Neuron (in vitro differentiated cells): ENCODE measurements at regions not wholly inside any gene's neighbourhood (a gene's known extent, or its start where the extent isn't known, plus 50 kb on each side); places are given as distances from the start of the nearest gene placed in this dataset.
"Not testable (repeated sequence)": the region's sequence is repeated elsewhere in the genome, so short reads cannot be mapped to it uniquely, and the experiment has no call there.

Experiments used
- H2AFZ ChIP-seq: one replicate; pipeline ENCODE4 v1.6.1; 2013; ENCODE audit warnings: low read depth, mild to moderate bottlenecking, inconsistent platforms, low read length, moderate library complexity
- H3K27me3 ChIP-seq: one replicate; pipeline ENCODE4 v1.6.1; 2013; ENCODE audit warnings: low read length; ENCODE audit not compliant: insufficient read depth
- H3K36me3 ChIP-seq: one replicate; pipeline ENCODE4 v1.6.1; 2013; ENCODE audit warnings: low read length; ENCODE audit not compliant: insufficient read depth
- H3K4me1 ChIP-seq: one replicate; pipeline ENCODE4 v1.6.1; 2013; ENCODE audit warnings: low read length; ENCODE audit not compliant: insufficient read depth
- H3K4me3 ChIP-seq: 2 replicates; pipeline ENCODE4 v1.5.1; 2013; ENCODE audit warnings: mild to moderate bottlenecking, low read length, moderate library complexity
- H3K9me3 ChIP-seq: one replicate; pipeline ENCODE4 v1.6.1; 2013; ENCODE audit warnings: low read length

DNA sequence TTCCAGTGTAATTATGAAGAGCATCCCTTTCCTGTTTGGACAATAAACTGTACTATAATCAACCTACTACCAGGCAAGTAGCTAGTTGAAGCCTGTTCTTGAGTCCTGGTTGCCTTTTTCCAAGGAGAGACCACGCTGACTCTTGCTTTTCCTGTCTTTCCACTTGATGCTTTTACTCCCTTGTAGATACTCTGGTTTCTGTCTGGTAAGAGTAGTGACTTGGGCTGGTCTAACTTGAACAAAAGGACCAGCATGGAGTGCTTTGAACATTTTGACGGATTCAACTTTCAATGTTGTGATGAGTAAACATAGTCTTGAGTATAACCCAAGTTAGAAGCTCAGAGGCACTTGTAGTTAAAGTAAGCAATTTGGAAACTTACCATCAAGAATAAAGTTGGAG lies 464.3 kb downstream of the GADD45G start:
- no peaks in the 10 kb centered on the region for H3K4me1 ChIP-seq
- no peaks in the 10 kb centered on the region for H3K9me3 ChIP-seq
- H3K4me3 ChIP-seq: no peak overlapping the region
- H2AFZ ChIP-seq: no peak overlapping the region
- no peaks in the 10 kb centered on the region for H3K27me3 ChIP-seq
- no peaks in the 10 kb centered on the region for H3K36me3 ChIP-seq

DNA sequence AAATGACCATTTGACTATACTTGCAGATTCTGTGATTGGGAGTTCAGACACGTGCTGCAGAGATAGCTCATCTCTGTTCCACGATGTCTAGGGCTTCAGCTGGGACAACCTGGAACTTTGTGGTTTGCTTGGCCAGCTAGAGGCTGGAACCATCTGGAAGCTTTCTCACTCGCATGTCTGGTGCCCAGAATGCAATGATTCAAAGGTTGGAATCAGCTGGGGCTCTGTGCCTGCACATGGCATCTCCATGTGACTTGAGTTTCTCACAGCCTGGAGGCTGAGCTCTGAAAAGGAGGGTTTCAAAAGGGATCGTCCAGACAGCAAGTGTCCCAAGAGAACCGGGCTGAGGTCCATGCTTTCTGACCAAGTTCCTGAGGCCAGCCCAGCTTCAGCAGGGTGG lies 465.2 kb downstream of the GADD45G start:
- Histone ChIP-seq H3K27me3 (no peaks in the 10 kb centered on the region), H3K36me3 (no peaks in the 10 kb centered on the region), H3K9me3 (no peaks in the 10 kb centered on the region), H3K4me1 (no peaks in the 10 kb centered on the region), H3K4me3 (no peak overlapping the region), H2AFZ (no peak overlapping the region)

DNA sequence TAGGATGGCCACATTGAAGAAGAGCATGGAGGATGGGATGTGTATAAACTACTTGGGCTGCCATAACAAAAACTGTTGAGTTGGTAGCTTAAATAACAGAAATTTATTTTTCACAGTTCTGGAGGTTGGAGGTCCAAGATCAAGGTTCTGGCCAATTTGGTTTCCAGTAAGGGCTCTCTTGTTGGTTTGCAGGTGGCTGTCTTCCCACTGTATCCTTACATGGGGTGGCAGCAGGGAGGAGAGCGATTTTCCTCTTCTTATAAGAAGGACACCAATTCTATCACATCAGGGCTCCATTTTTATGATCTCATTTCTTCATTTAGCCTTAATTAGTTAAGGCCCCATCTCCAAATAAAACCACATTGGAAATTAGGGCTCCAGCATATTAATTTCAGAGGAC lies 465.7 kb downstream of the GADD45G start:
- H3K4me3 ChIP-seq: no peak overlapping the region
- H3K36me3 ChIP-seq: no peaks in the 10 kb centered on the region
- H3K9me3 ChIP-seq: no peaks in the 10 kb centered on the region
- no peaks in the 10 kb centered on the region for H3K4me1 ChIP-seq
- no peaks in the 10 kb centered on the region for H3K27me3 ChIP-seq
- no peak overlapping the region for H2AFZ ChIP-seq

DNA sequence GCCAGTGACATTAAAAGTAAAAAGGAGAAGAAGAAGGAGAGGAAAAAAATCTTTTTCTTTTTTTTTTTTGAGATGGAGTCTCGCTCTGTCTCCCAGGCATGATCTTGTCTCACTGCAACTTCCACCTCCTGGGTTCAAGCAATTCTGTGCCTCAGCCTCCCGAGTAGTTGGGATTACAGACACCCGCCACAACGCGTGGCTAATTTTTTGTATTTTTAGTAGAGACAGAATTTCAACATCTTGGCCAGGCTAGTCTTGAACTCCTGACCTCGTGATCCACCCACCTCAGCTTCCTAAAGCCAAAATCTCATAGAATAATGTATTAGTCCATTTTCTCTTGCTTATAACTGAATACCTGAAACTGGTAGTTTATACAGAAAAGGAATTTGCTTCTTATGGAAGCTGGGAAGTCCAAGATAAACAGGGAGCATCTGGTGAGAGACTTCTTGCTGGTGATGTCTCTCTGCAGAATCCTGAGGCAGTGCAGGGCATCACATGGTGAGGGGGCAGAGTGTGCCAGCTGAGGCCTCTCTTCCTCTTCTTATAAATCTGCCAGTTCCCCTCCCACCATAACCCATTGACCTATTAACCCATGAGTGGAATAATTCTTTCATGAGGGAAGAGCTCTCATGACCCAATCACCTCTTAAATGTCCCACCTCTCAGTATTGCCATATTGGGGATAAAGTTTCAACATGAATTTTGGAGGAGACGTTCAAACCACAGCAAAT lies 466.3 kb downstream of the GADD45G start:
- Histone ChIP-seq H3K36me3 (no peaks in the 10 kb centered on the region), H3K4me3 (no peak overlapping the region), H2AFZ (no peak overlapping the region), H3K27me3 (no peaks in the 10 kb centered on the region), H3K4me1 (no peaks in the 10 kb centered on the region), H3K9me3 (no peaks in the 10 kb centered on the region)

DNA sequence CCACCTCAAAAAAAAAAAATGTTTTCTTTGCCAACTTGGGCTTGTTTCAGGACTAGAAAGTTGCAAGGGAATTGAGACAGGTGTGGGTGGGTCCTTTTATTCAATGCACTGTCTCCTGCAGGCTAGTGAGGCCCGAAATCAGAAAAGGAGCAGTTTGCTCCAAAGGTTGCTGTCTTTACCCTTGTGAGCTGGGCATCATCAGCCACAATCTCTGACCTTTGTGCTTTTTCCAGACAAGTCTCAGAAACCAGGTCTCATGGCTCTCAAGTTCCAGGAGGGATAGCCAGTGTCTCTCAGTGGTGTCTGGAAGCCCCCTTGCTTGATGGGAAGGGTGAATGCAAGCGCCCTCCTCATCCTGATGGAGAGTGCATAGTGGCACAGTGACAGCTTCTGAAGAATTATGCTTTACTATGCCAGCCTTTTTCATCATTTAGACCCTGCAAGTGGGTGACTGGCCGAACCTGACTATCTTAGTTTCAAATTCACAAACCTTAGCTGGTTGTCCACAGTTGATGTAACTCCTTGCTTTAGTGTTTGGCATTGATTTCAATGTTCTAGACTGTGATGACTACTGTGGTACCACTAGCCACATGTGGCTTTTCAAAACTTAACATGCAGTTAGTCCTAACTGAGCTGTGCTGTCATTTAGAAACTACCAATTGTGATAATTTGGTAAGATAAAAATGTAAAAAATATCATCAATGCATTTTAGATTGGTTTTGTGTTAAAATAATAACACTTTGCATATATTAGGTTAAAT lies 468.6 kb downstream of the GADD45G start:
- no peaks in the 10 kb centered on the region for H3K9me3 ChIP-seq
- H3K4me3 ChIP-seq: no peak overlapping the region
- H3K4me1 ChIP-seq: no peaks in the 10 kb centered on the region
- no peak overlapping the region for H2AFZ ChIP-seq
- H3K36me3 ChIP-seq: no peaks in the 10 kb centered on the region
- H3K27me3 ChIP-seq: no peaks in the 10 kb centered on the region

DNA sequence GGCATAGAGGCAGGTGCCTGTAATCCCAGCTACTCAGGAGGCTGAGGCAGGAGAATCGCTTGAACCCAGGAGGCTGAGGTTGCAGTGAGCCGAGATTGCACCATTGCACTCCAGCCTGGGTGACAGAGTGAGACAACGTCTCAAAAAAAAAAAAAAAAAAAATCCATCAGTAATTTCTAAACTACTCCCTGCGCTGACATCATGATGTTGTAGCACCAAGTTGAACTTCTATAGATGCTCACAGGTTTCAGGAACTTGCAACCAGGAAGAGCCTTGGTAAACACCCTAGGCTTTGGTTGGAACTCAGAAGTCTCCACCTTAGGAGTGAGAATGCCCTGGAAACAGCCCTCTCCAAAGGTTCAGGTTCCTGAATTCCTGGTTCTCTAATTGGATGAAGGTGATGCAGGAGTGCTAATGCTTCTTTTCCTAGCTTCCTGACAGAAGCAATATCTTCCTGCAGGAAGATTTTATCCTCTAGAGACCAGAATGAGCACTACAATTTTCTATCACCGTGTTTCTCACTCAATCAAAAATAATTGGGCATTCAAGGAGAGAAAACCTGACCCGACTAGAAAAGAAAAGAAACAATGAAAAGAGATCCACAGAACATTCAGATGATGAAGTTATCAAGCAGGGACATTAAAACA lies 469.6 kb downstream of the GADD45G start:
- H3K36me3 ChIP-seq: no peaks in the 10 kb centered on the region
- H3K9me3 ChIP-seq: no peaks in the 10 kb centered on the region
- no peak overlapping the region for H2AFZ ChIP-seq
- no peaks in the 10 kb centered on the region for H3K4me1 ChIP-seq
- no peaks in the 10 kb centered on the region for H3K27me3 ChIP-seq
- no peak overlapping the region for H3K4me3 ChIP-seq

DNA sequence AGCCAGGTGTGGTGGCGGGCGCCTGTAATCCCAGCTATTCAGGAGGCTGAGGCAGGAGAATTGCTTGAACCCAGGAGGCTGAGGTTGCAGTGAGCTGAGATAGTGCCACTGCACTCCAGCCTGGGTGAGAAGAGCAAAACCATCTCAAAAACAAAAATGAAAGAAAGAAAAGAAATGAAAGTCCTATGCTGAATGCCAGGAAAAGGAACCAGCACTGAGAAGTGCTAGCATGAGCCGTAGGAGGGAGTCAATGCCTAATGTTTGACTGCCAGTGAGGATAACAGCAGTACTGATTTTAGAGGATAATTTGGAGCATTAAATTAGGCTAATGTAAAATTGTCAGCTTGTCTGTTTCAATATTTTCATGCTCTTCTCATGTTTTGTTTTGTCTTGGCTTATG lies 472.8 kb downstream of the GADD45G start:
- not testable (repeated sequence) for H2AFZ ChIP-seq, H3K4me3 ChIP-seq, H3K36me3 ChIP-seq, H3K27me3 ChIP-seq, H3K4me1 ChIP-seq, H3K9me3 ChIP-seq

DNA sequence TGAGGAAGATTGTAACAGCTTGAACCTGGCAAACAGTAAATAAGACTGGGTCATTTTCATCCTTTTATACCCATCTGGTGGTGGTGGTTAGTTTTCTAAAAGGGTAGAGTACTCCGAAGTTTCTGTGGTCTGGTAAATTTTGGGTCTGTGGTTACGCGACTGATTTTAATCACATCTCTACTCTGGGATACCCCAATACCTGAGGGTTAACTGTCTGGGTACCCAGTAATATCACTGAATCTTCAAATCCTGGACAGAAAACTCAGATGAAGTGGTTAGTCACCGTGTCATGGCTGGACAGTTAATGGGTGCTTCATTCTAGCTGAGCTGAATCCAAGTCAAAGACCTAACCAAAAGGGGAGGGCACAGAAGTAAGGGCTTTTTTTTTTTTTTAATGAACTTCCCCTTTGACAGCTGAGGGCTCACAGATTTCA lies 474.2 kb downstream of the GADD45G start:
- H3K9me3 ChIP-seq: no peaks in the 10 kb centered on the region
- no peak overlapping the region for H3K4me3 ChIP-seq
- no peak overlapping the region for H2AFZ ChIP-seq
- peaks cover 4% of the 10 kb centered on the region for H3K27me3 ChIP-seq
- no peaks in the 10 kb centered on the region for H3K4me1 ChIP-seq
- no peaks in the 10 kb centered on the region for H3K36me3 ChIP-seq

DNA sequence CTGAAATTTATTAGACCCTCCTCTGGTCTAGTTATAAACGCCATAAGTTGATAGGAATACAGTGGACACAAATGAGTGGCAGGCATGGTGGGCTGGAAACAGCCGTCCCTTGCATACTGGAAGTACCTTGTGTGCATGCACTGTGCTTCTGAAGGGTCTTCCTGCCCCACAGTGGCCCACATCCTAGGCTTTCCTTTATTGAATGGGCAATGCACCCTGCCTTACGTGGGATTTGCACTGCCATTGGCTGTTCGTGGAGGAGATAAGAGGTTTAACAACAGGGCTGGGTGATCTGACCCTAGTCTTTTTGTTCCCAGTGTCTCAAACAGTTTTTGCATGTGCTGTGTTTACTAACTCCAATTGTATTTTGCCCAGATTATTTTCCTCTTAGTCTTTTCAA lies 480.8 kb downstream of the GADD45G start:
- no peaks in the 10 kb centered on the region for H3K9me3 ChIP-seq
- no peak overlapping the region for H2AFZ ChIP-seq
- no peak overlapping the region for H3K4me3 ChIP-seq
- no peaks in the 10 kb centered on the region for H3K36me3 ChIP-seq
- no peaks in the 10 kb centered on the region for H3K4me1 ChIP-seq
- peaks cover 4% of the 10 kb centered on the region for H3K27me3 ChIP-seq

DNA sequence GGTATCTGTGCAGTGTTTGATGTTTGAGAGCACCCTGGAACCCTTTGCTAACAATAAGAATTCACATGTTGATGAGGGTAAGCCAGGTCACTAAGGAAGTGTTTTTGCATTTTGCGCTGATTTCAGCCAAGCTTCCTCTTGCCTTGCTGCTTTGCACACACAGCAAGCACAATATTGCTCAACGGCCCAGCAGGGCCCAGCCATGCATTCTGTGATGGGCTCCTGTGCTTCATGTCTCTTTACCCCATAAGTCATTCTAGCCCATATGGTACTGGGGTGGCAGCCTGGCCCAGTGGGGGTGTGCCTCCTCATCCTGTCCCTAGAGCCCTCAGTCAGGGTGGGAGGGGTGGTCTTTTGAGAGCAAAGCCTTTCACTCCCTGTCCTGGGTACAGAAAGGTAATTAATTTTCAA lies 481.3 kb downstream of the GADD45G start:
- Histone ChIP-seq H3K27me3 (peaks cover 4% of the 10 kb centered on the region), H3K4me3 (no peak overlapping the region), H2AFZ (no peak overlapping the region), H3K36me3 (no peaks in the 10 kb centered on the region), H3K9me3 (no peaks in the 10 kb centered on the region), H3K4me1 (no peaks in the 10 kb centered on the region)

DNA sequence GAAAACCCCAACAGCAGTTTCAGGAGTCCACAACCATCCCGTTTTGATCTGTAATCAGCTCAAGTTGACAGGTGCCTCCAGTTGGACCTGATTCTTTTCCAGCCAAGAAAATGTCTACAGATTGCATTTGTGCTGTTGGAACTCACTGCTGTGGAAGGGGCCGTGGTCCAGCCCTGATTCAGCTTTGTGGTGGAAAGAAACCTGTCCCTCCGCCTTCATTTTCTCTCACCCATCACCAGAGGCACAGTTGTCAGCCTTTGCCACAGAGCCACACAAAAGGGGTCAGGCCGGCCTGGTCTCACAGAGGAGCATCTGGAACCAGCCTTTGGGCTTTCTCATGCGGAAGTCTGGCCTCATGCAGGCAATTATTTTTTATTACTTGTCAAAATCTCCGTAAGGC lies 483.6 kb downstream of the GADD45G start:
- Histone ChIP-seq H3K4me3 (no peak overlapping the region), H3K36me3 (no peaks in the 10 kb centered on the region), H3K4me1 (no peaks in the 10 kb centered on the region), H3K27me3 (peaks cover 2% of the 10 kb centered on the region), H3K9me3 (no peaks in the 10 kb centered on the region), H2AFZ (no peak overlapping the region)

DNA sequence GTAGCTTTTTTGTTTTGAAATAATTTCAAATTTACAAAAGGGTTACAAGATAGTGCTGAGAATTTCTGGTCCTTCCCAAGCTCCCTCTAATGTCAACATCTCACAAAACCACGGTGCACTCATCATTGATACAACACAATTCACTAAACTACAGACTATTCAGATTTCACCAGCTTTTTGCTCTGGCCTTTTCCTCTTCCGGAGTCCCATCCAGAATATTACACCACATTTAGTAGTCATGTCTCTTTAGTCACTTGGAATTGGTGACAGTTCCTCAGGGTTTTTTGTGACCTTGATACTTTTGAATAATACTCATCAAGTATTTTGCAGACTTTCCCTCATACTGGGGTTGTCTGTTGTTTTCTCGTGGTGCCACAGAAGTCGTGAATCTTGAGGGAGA lies 484.0 kb downstream of the GADD45G start:
- Histone ChIP-seq H3K27me3 (peaks cover 2% of the 10 kb centered on the region), H3K36me3 (no peaks in the 10 kb centered on the region), H3K4me1 (no peaks in the 10 kb centered on the region), H3K4me3 (no peak overlapping the region), H2AFZ (no peak overlapping the region), H3K9me3 (no peaks in the 10 kb centered on the region)

DNA sequence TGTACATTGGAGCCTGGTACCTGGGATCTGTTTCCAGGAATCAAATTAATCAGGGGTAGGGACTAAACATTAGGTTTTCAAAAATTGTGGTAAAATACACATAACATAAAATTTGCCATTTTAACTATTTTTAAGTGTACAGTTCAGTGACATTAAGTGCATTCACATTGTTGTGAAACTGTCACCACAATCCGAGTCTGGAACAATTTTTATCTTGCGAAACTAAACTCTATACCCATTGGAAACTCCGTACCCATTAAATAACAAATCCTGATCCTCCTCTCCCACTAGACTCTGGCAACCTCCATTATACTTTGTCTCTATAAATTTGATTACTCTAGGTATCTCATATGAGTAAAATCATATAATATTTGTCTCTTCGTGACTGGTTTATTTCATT lies 486.2 kb downstream of the GADD45G start:
- Histone ChIP-seq H3K4me1 (no peaks in the 10 kb centered on the region), H2AFZ (no peak overlapping the region), H3K27me3 (peaks cover 7% of the 10 kb centered on the region), H3K4me3 (no peak overlapping the region), H3K9me3 (no peaks in the 10 kb centered on the region), H3K36me3 (no peaks in the 10 kb centered on the region)
